Embryonic facial prominence (tissue), 1 donor: ENCODE measurements at regions not wholly inside any gene's neighbourhood (a gene's known extent, or its start where the extent isn't known, plus 50 kb on each side); places are given as distances from the start of the nearest gene placed in this dataset.

Experiments
- DNase-seq: peaks from one replicate; pipeline ENCODE4 v3.0.0-alpha.2; 2016; ENCODE audit errors: extremely low spot score

GRCh38 chr3:168583977-168584376 is 488.3 kb upstream of the GOLIM4 start:
- no peak for DNase-seq

- DNase-seq = no peak
These were observed 486.8 kb upstream of the GOLIM4 start for GRCh38 chr3:168582503-168582902.

GRCh38 chr3:168581771-168582225 is 486.1 kb upstream of the GOLIM4 start:
- DNase-seq = no peak

GRCh38 chr3:168579010-168579409 is 483.3 kb upstream of the GOLIM4 start:
- DNase-seq = no peak

- DNase-seq = no peak
These were observed 480.0 kb upstream of the GOLIM4 start for GRCh38 chr3:168575750-168576149.

GRCh38 chr3:168574455-168575158 is 478.9 kb upstream of the GOLIM4 start:
- no peak for DNase-seq

GRCh38 chr3:168570404-168571155 is 474.9 kb upstream of the GOLIM4 start:
- no peak for DNase-seq

- DNase-seq = no peak
These were observed 463.1 kb upstream of the GOLIM4 start for GRCh38 chr3:168558728-168559411.

GRCh38 chr3:168552251-168552650 is 456.5 kb upstream of the GOLIM4 start:
- DNase-seq = no peak

- DNase-seq = no peak
These were observed 453.0 kb upstream of the GOLIM4 start for GRCh38 chr3:168548719-168549118.

GRCh38 chr3:168546707-168547106 is 451.0 kb upstream of the GOLIM4 start:
- no peak for DNase-seq

- DNase-seq = no peak
These were observed 449.9 kb upstream of the GOLIM4 start for GRCh38 chr3:168545591-168545990.

GRCh38 chr3:168544097-168544957 is 448.6 kb upstream of the GOLIM4 start:
- DNase-seq = no peak

GRCh38 chr3:168540726-168541125 is 445.0 kb upstream of the GOLIM4 start:
- no peak for DNase-seq

- DNase-seq = no peak
These were observed 444.2 kb upstream of the GOLIM4 start for GRCh38 chr3:168539909-168540308.

- no peak for DNase-seq
These were observed 439.0 kb upstream of the GOLIM4 start for GRCh38 chr3:168534761-168535160.

GRCh38 chr3:168533600-168533999 is 437.9 kb upstream of the GOLIM4 start:
- DNase-seq = no peak

GRCh38 chr3:168532135-168532534 is 436.4 kb upstream of the GOLIM4 start:
- no peak for DNase-seq

- no peak for DNase-seq
These were observed 435.4 kb upstream of the GOLIM4 start for GRCh38 chr3:168531116-168531515.

GRCh38 chr3:168524129-168524528 is 428.4 kb upstream of the GOLIM4 start:
- no peak for DNase-seq

- DNase-seq = no peak
These were observed 421.7 kb upstream of the GOLIM4 start for GRCh38 chr3:168517249-168518071.
